Spleen (tissue), 7 donors: ENCODE measurements at regions not wholly inside any gene's neighbourhood (a gene's known extent, or its start where the extent isn't known, plus 50 kb on each side); places are given as distances from the start of the nearest gene placed in this dataset.

Source experiments
- POLR2AphosphoS5 ChIP-seq, 3 donors: sonication (generic); formaldehyde crosslinking; IDR thresholded peaks; one replicate each; pipeline ENCODE4 v1.5.1; 2017; ENCODE audit warnings: antibody characterized with exemption in 3 of 3
- TF ChIP-seq, protein P1 (sequence below), 11 experiments: fragments of 200-600 bp in 7 of 11; fragments of 450-650 bp in 4 of 11; sonication (generic) in 4 of 11; IDR thresholded peaks in 8 of 11; conservative IDR thresholded peaks in 3 of 11; 1 replicate in 7 of 11; 2 replicates in 4 of 11; pipeline versions ENCODE4 v1.4.0 to v1.8.0; 2016 to 2021; ENCODE audit warnings: antibody characterized with exemption in 11 of 11, inconsistent platforms in 4 of 11, mild to moderate bottlenecking in 1 of 11
- donor health status: DM: no; HTN: no; CAD: no; lungs with moderate emphysema.
- donor health status: DM: no; HTN: no; CAD: no.
- donor health status: DM: no; HTN: no; CAD: no.

- TF ChIP-seq, protein P1, sequence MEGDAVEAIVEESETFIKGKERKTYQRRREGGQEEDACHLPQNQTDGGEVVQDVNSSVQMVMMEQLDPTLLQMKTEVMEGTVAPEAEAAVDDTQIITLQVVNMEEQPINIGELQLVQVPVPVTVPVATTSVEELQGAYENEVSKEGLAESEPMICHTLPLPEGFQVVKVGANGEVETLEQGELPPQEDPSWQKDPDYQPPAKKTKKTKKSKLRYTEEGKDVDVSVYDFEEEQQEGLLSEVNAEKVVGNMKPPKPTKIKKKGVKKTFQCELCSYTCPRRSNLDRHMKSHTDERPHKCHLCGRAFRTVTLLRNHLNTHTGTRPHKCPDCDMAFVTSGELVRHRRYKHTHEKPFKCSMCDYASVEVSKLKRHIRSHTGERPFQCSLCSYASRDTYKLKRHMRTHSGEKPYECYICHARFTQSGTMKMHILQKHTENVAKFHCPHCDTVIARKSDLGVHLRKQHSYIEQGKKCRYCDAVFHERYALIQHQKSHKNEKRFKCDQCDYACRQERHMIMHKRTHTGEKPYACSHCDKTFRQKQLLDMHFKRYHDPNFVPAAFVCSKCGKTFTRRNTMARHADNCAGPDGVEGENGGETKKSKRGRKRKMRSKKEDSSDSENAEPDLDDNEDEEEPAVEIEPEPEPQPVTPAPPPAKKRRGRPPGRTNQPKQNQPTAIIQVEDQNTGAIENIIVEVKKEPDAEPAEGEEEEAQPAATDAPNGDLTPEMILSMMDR (IDR thresholded peaks at IDR 0.05 in 8 of 11, conservative IDR thresholded peaks at IDR 0.05 in 3 of 11), result no peak
- no peak for TF ChIP-seq POLR2AphosphoS5 (IDR thresholded peaks at IDR 0.05)
These were observed 99.7 kb upstream of the EGLN3 start for GRCh38 chr14:34050606-34051005.
